ENCODE measurements at regions not wholly inside any gene's neighbourhood (a gene's known extent, or its start where the extent isn't known, plus 50 kb on each side); places are given as distances from the start of the nearest gene placed in this dataset.
"Not testable (repeated sequence)": the region's sequence is repeated elsewhere in the genome, so short reads cannot be mapped to it uniquely, and the experiment has no call there.

DNA sequence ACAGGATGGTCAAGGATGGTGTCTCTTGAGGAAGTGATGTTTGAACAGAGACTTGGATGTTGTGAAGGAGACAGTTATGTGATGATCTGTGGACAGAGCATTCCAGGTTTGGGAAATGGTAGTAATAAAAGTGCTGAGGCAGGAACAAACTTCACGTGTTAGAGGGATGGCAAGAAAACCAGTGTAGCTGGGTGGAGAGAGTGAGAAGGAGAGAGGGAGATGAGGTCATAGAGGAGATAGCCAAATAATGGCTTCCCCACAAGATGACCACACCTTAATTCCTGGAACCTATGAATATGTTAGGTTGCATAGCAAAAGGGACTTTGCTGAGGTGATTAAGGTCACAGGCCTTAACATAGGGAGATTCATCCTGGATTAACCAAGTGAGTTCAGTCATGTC, 75.6 kb upstream of the GPR50 start:
- Histone ChIP-seq H3K4me3 (ENCODE audit: low read length in 2 of 2) (no peak overlapping the region), H3K4me1 (ENCODE audit: control insufficient read depth in 2 of 2, insufficient read depth in 2 of 2, low read length in 2 of 2) (no peaks in the 10 kb centered on the region), H3K9me3 (ENCODE audit: control insufficient read depth in 2 of 2, insufficient read depth in 1 of 2, low read length in 1 of 2) (no peaks in the 10 kb centered on the region), H3K27ac (ENCODE audit: low read depth in 1 of 2, low read length in 1 of 2) (no peak overlapping the region), H3K27me3 (ENCODE audit: control insufficient read depth in 2 of 2, insufficient read depth in 1 of 2, low read length in 1 of 2) (no peaks in the 10 kb centered on the region), H3K36me3 (ENCODE audit: control insufficient read depth in 2 of 2, insufficient read depth in 2 of 2, low read length in 1 of 2) (no peaks in the 10 kb centered on the region)
- DNase-seq (ENCODE audit: low read depth in 6 of 9, low spot score in 9 of 9), result no peak
- 89% methylated on average over 1 of the region's 1 CpG for WGBS

DNA sequence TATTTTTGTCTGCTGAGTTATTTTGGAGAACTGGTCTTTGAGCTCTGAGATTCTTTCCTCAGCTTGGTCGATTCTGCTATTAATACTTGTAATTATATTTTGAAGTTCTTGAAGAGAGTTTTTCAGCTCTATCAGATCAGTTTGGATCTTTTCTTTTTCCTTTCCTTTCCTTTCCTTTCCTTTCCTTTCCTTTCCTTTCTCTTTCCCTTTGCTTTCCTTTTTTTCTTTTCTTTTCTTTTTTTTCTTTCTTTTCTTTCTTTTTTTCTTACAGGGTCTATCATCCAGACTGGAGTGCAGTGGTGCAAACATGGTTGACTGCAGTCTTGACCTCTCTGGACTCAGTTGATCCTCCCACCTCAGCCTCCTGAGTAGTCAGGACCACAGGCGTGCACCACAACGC, 63.2 kb upstream of the GPR50 start:
- H3K4me1 ChIP-seq (ENCODE audit: control insufficient read depth in 2 of 2, insufficient read depth in 2 of 2, low read length in 2 of 2); DNase-seq (ENCODE audit: low read depth in 6 of 9, low spot score in 9 of 9); H3K27me3 ChIP-seq (ENCODE audit: control insufficient read depth in 2 of 2, insufficient read depth in 1 of 2, low read length in 1 of 2); H3K4me3 ChIP-seq (ENCODE audit: low read length in 2 of 2); H3K36me3 ChIP-seq (ENCODE audit: control insufficient read depth in 2 of 2, insufficient read depth in 2 of 2, low read length in 1 of 2); H3K9me3 ChIP-seq (ENCODE audit: control insufficient read depth in 2 of 2, insufficient read depth in 1 of 2, low read length in 1 of 2); H3K27ac ChIP-seq (ENCODE audit: low read depth in 1 of 2, low read length in 1 of 2): not testable (repeated sequence)
- WGBS, result 88% methylated on average over 3 of the region's 3 CpGs

Data from thymus (tissue), 11 donors.